NCI-H226 (cell line): ENCODE measurements at regions not wholly inside any gene's neighbourhood (a gene's known extent, or its start where the extent isn't known, plus 50 kb on each side); places are given as distances from the start of the nearest gene placed in this dataset.

ENCODE experiments used
- DNase-seq: peaks from one replicate; pipeline ENCODE4 v3.0.0-alpha.2; 2015

DNA sequence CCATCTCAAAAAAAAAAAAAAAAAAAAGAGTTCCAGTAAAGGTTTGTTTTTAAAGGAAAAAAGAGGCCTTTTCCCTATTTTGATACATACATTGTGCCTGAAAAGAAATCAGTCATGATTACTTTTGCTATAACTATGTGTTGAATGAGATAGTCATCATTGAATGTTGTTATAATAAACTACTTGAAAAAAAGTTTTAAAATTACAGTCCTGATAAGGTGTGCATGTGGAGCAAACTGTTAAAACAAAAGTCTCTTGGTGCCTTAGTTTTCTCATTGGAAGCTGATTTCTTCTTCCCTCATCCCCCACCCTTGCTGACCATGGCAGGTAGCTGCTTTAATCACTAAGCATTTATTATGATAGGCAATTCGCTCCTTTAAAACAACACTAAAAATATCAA is 172.3 kb upstream of the TBCA start:
- no peak for DNase-seq

DNA sequence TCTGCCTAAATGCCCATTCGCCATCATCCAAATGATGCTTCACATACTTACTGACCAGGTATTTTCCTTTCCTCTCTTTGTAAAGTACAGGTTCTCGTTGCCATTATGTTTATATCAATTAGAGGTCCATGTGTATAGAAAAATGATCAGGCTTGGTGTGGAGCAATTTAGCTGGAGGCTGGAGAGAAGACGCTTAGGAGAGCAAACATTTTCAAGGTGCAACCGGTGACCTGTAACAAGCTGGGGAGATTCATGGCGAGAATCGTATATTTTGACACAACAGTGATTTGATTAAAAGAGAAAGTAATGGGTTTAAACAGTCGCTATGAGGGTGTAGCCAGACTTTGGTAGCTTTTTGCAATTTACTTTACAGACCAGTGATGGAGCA is 170.9 kb upstream of the TBCA start:
- DNase-seq, result no peak

DNA sequence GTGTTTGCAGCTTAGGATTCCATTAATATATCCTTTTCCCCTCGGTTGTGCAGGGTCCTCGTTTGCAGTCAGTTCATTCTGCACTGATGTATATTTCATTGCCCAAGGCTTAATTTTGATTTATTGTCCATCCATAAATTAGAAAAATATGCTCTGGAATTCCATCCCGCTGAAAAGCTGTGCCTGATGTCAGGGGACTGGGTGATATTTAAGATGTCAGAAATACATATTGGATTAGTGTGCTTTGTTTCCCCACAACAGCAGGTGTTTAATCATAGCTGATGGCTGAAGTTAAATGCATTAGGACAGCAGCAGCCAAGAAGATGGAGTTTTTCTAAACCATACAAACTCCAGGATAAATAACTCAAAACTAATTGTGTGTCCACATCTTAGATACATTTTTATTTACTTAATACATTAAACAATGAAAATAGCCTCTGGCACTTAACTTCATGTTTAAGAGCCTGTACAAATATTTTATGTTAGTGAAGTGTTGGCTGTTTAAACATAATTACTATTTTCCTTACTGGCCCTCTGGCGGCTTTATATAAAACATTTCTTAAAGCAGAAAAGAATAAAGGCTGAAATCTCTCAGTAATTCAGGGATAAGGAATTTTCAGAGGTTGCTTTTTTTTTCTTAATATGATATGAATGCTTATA is 170.4 kb upstream of the TBCA start:
- no peak for DNase-seq

DNA sequence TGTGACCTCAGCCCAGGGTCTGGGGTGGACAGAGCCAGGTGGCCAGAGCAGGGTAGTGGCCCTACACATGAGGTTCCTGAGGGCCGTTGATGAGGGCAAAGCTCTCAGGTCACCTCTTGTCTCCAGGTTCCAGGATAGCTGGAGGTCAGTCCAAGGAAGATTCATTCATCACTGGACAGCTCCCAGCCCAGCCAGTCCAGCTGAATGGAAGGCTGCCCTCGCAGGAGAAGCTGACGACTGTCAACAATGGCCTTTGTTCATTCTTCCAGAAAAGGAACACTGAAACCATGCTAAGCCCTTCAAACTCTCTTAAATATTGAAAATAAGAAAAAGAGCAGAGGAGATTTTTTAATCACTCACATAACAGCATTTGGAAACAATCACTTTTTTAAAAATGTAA is 169.7 kb upstream of the TBCA start:
- no peak for DNase-seq

DNA sequence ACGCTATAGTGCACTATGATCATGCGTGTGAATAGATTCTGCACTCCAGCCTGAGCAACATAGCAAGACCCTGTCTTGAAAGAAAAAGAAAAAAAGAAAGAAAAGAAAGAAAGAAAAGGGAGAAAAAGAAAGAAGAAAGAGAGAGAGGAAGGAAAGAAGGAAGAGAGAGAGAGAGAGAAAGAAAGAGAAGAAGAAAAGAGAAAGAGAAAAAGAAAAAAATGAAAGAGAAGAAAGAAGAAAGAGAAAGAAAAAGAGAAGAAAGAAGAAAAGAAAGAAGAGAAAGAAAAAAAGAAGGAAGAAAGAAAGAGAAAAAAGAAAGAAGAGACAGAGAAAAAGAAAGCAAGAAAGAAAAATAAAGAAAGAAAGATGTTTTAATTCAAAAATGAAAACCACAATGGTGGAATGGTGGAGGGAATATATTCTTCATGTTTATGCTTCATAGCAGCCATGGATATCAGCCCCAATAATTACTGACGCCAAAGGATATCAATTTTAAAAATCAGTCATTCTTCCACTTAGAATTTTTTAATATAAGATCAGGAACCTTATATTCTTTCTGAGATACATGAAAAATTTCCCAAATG is 168.7 kb upstream of the TBCA start:
- no peak for DNase-seq

DNA sequence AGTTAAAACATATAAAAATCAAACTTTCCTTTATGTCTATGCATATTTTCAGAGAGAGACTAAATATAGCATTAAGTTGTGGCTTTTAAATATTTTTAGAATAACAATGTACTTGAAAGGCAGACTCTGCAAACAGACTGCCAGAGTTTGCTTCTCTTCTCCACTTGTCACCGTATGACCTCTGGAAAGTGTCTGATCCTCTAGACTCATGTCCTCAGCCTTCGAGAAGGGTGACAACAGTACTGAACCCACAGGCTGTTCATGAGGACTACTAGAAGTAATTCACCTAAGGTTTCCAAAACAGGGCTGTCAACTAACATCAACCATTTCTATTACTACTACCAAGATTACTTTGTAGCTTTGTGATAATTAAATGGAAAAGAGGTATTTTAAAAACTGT is 167.7 kb upstream of the TBCA start:
- DNase-seq, result no peak

DNA sequence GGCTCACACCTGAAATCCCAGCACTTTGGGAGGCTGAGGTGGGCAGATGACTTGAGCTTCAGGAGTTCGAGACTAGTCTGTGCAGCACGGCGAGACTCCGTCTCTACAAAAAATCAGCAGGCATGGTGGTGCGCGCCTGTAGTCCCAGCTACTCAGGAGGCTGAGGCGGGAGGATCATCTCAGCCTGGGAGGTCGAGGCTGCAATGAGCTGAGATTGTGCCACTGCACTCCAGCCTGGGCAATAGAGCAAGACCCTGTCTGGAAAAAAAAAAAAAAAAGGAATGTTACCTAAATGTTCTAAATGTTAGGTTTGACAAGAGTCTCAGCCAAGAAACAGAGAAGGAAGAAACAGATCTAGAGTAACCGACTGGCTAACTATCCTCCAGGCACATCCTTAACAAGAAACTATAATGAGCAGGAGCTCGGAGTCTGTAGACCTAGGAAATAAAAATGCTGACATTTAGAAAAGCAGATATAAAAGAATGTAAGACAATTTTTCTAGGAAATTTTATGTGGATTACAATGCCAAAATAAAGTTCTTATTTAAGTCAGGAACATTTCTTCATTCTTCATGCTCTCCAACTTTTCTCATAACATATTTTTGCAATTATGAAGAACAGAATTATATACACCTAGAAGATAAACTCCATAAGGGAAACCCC is 166.6 kb upstream of the TBCA start:
- DNase-seq, result no peak

DNA sequence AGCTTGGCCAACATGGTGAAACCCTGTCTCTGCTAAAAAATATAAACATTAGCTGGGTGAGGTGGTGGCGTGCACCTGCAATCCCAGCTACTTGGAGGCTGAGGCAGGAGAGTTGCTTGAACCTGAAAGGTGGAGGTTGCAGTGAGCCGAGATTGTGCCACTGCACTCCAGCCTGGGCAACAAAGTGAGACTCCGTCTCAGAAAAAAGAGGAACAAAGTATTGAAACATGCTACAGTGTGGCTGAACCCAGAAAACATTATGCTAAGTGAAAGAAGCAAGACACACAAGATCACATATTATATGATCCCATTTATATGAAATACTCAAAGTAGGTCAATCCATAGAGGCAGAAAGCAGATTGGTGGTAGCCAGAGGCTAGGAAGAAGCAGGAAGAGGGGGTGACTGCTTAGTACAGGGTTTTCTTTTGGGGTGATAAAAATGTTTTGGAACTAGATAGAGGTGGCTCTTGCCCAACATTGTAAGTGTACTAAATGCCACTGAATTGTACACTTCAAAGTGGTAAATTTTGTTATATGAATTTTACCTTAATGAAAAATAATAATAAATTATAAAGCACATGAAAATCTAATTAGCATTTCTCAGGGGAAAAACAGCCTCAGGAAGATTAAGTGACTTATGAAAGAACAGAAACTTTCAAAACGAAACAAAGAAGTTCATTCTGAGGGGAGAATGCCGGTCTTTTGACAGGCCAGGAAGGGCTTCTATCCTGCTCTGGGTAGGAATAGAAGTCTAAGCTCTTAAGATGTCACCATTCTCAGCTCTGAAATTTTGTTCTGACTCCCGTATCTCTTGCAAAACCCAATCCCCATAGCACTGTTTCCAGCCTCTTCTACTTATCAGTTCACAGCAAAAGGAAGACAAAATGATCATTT is 161.1 kb upstream of the TBCA start:
- DNase-seq, result no peak

DNA sequence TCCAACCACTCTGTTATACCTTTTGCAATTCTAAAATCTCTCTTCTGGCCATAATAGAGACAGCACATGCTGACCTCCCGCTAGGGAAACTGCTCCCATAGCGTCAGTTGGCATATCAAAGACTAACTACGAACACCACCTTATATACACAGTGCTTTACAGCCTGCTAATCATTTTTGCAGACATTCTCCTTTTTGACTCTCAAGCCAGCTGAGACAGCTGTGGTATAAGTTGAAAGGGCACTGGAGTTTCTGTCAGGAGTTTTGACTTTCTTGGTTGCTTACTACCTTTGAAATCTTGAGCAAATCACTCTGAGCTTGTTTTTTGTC is 160.2 kb upstream of the TBCA start:
- no peak for DNase-seq

DNA sequence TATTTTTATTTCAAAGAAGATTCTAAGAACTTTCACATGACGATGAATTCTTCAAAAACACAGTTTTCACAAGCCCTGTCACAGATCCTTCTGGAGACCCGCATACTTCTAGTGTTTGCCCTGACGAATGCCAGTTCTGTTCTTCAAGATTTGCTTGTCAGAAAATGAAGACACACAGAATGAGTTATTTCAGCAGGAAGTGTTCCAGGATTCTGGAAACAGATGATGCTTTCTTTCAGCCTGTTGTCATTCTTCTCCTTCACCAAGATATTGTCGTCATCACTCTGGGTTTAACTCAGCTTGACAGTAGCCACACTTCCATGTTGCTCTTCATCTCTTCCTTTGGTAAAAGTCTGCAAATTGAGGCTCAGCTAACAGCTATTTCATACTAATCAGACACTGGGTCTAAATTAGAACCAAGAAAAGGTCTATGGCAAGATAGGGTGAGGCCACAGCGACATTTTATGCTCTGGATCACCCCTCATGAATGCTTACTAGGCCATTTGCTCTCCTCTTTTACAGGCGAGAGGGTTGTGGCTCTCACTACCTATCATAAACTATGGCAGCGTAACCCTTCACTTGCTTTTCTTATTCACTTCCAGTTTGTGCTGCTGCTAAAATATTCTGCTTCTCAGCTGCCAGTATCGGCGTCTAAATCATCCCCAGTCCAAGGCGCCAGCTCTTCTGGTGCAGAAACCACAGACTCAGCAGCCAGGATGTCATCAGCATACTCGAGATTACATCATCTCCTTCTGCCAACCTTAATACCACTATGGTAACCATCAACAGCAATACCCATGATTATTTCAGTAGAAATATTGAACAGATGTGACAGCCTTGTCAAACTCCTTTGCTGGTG is 159.6 kb upstream of the TBCA start:
- no peak for DNase-seq

DNA sequence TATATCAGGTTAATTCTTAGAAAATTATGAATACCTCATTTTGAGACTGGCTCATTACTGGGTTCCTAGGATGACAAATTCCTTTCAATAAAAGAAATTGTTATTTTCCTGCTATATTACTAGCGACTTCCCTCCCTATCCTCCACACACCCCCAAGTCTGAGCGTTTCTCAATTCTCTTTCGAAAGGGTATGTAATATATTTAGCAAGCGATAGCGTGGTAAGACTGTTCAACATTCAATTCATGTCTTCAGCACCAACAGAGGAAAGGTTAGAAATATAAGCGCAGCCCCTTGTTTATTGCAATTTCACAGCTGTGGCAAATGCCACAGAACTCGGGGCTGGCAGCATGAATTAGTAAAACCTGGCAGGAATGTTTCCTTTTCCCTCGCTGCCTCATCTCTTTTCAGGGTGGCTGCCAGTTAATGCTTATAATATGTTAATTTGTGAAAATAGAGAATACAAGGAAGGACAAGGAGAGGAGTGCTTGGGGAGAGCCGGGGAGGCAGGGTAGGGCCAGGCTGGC is 152.7 kb upstream of the TBCA start:
- DNase-seq, result no peak

DNA sequence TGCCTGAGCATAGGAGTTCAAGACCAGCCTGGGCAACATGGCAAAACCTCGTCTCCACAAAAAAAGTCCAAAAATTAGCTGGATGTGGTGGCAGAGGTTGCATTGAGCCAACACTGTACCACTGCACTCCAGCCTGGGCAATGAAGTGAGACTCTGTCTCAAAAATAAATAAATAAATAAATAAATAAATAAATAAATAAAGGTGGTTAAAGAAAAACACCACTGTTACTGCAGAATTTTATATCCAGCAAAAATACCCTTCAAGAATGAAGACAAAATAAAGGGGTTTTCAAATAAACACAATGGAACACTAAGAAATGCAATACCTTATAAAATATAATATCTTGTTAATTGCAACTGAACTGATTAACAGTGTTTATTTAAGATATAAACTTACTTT is 150.2 kb upstream of the TBCA start:
- DNase-seq, result no peak

DNA sequence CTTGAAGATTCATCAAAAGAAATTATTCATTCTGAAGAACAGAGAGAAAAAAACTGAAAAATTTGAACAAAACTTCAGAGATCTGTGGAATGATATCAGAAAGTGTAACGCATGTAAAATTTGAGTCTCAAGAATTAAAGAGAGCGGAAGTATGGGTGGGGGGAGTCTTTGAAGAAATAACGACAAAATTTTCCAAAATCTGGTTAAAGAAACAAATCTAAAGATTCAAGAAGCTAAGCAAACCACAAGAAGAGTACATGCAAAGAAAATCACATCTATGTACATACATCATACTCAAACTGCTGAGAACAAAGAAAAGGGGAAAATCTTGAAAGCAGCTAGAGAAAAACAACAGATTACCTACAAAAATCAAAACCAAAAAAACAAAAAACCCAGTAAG is 149.4 kb upstream of the TBCA start:
- DNase-seq, result no peak

DNA sequence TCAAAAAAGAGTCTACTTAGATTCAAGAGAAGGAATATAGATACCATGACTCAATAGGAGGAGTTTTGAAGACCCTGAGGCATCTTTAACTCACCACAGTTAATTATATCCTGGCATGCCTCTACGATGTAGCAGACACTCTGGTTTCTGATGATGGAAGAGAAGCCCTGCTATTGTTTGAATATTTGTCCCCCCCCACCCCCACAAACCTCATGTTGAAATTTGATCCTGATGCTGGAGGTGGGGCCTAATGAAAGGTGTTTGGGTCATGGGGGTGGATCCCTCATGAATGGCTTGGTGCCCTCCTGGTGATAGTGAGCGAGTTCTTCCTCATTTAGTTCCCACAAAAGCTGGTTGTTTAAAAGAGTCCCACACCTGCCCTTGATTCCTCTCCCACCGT is 147.9 kb upstream of the TBCA start:
- DNase-seq, result no peak

DNA sequence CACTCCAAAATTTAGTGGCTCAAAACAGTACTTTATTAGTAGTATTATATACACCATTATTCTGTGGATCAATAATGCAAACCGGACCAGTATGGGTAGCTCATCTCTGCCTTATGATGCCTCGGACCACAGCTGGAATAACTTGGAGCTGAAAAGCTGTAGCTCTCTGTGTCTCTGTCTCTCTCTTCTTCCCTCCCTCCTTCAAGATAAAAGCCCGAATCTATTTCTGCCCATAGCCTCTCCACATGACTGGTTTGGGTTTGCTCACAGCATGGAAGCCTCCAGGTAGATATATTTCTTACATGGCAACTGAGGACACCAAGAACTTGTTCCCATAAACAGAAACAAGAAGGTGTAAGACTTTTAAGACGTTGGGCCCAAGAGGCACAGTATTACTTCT is 147.5 kb upstream of the TBCA start:
- DNase-seq, result no peak

DNA sequence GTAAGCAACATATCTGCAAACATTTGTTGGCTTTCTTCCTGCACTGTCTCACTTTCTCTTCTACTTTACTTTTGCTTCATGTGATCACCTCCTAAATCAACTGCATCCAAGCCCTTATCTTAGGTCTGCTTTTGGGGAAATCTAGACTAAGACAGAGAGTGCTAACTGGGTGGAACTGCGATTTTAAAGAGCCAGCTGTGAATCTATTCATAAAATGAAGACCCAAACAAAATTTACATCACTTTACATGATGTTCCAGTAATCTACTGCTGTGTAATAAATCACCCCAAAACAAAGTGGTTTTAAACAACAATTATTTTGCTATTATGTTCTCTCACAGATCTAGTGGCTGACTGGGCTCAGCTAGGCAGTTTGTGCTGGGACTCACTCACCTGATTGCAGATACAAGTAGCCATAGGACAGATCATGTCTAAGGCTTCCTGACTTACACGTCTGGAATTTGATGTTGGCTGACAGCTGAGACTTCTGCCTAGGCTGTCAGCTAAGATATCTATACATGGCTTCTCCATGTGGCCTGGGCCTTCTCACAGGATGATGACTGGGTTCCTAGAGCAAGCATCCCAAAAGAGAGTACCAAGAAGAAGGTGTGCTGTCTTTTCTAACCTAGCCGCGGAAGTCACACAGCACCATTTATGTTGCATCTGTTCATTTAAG is 145.1 kb upstream of the TBCA start:
- no peak for DNase-seq

DNA sequence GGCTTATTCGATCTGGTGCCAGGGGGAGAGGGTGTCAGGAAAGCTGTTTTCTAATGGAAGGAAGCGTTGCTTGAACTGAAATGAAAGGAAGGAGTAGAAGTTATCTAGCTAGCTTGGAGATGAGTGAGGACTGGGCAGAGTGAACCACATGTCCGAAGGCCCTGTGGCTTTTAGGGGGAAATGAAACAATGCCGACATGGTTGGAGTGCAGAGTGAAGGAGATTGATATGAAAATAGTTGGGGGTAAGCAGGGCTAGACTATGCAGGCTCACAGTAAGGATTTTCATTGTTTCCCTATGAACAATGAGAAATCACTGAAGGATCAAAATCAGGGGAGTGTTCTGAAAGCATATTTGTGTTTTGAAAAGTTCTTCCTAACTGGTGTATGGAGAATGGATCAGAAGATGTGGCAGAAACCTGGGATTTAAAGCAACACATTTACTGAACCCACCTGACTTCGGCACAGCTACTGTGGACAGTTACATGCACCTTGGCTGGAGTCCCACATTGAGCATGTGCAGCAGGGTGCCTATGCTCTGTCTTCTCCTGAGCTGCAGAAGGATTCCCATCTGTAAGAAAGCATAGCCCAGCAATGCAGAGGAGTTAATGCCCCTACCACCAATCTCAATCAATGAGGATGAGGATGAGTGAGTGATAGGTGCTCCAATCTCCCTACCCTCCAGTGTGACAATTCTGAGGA is 144.4 kb upstream of the TBCA start:
- no peak for DNase-seq

DNA sequence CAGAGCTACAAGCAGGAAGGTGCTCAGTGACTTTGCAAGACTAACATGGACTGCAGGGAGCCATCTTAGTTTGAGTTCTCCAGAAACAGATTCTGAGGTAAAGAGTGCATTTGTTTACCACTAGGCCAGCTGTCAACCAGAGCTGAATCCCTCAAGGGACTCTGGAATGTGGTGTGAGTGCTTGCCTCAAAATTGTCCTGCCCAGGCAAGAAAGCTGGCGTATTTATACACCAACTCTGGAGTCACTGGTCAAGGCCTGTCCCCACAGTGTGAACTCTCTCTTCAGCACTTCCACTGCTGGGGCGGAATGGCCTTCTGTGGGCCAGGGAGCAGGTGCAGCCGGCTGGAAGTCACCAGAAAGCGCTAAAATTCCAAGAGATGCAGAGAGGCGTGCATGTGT is 139.2 kb upstream of the TBCA start:
- DNase-seq, result no peak

DNA sequence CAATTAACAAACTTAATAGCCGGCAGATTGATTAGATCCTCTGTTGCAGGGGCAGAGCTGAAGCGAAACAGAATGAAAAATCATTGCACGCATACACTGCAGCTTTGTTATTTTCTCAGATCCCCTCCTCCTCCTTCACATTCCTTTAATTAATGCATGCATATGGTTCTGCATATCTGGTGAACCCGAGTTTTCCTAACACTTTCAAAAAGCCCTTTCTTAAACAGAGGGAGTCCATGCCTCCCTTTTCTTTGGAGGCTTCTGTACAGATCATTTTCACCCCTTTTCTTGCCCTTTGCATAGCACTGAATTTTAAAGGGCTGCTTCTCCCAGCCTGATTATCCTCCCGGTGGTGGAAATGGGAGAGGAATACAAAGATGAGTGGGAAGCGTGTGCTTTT is 136.6 kb upstream of the TBCA start:
- DNase-seq, result no peak

DNA sequence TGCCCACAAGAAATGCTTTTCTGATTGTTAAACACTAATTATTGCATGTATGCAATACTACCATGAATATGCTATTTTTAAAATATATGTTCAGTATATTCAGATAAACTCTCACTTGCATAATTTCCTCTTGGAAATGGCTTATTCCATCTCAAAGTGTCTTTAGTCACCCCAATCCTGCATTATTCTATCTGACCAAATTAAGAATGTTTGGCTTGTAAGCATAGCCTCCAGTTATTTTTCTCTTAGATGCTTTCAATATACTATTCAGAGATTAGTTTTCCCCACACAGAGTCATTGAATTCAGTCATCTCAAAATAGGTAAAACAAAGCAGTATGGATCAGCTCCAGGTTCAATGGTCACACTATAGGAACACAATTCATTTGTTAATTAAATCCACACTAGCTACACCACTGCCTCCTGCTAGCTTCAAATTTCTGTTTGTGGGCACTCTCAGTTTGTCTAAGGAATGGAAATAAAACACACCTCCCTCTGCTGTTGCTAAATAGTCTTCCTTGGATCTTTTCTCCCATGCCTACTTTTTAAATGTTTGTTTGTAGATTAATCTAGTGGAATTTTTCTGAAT is 134.6 kb upstream of the TBCA start:
- DNase-seq, result no peak

DNA sequence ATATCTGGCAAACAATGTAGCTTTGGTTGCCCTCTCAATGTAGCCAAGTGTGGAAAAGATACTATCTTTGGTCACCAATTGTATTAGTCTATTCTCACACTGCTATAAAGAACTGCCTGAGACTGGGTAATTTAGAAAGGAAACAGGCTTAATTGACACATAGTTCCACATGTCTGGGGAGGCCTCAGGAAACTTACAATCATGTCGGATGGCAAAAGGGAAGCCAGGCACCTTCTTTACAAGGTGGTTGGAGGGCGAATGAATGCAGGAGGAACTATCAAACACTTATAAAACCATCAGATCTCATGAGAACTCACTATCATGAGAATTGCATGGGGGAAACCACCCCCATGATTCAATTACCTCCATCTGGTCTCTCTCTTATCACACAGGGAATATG is 133.1 kb upstream of the TBCA start:
- DNase-seq, result no peak
